Breast epithelium (tissue), 3 donors: ENCODE measurements at regions not wholly inside any gene's neighbourhood (a gene's known extent, or its start where the extent isn't known, plus 50 kb on each side); places are given as distances from the start of the nearest gene placed in this dataset.

Experiments
- POLR2A ChIP-seq: fragments of 450-650 bp; IDR thresholded peaks from one replicate; pipeline ENCODE4 v1.6.1; 2016; ENCODE audit warnings: antibody characterized with exemption, mild to moderate bottlenecking, moderate library complexity
- TF ChIP-seq, protein P1 (sequence below), 3 donors: fragments of 450-650 bp; IDR thresholded peaks; one replicate each; pipeline ENCODE4 v1.5.1; 2016 to 2017; ENCODE audit warnings: antibody characterized with exemption in 3 of 3, mild to moderate bottlenecking in 3 of 3, moderate library complexity in 3 of 3

GRCh38 chr4:181043486-181043885, 1199.7 kb upstream of the TENM3 start:
- TF ChIP-seq, protein P1, sequence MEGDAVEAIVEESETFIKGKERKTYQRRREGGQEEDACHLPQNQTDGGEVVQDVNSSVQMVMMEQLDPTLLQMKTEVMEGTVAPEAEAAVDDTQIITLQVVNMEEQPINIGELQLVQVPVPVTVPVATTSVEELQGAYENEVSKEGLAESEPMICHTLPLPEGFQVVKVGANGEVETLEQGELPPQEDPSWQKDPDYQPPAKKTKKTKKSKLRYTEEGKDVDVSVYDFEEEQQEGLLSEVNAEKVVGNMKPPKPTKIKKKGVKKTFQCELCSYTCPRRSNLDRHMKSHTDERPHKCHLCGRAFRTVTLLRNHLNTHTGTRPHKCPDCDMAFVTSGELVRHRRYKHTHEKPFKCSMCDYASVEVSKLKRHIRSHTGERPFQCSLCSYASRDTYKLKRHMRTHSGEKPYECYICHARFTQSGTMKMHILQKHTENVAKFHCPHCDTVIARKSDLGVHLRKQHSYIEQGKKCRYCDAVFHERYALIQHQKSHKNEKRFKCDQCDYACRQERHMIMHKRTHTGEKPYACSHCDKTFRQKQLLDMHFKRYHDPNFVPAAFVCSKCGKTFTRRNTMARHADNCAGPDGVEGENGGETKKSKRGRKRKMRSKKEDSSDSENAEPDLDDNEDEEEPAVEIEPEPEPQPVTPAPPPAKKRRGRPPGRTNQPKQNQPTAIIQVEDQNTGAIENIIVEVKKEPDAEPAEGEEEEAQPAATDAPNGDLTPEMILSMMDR (IDR thresholded peaks at IDR 0.05), result no peak
- TF ChIP-seq POLR2A, result no peak
